SK-N-SH treated with all-trans-retinoic acid at 6 μM for 48 hours (cell line): ENCODE measurements at regions not wholly inside any gene's neighbourhood (a gene's known extent, or its start where the extent isn't known, plus 50 kb on each side); places are given as distances from the start of the nearest gene placed in this dataset.

Experiments used
- ATAC-seq: fragments of 200-7000 bp; cut with Tn5 transposase; 3 replicates; pipeline ENCODE4 v1.9.1; 2020; ENCODE audit warnings: mild to moderate bottlenecking, moderate library complexity
- ARNTL ChIP-seq: fragments of 450-650 bp; formaldehyde crosslinking; IDR thresholded peaks from 2 replicates; pipeline ENCODE4 v1.5.0; 2020; ENCODE audit warnings: low read depth, mild to moderate bottlenecking, moderate library complexity, borderline replicate concordance
- BACH2 ChIP-seq: fragments of 250-450 bp; sonication (Bioruptor Pico); IDR thresholded peaks from 2 replicates; pipeline ENCODE4 v1.9.0; 2021; ENCODE audit warnings: mild to moderate bottlenecking, borderline replicate concordance
- CREB5 ChIP-seq: fragments of 250-450 bp; sonication (Bioruptor Pico); IDR thresholded peaks from 2 replicates; pipeline ENCODE4 v1.5.1; 2020; ENCODE audit warnings: low read depth, mild to moderate bottlenecking, moderate library complexity
- CSDC2 ChIP-seq: fragments of 250-450 bp; sonication (Bioruptor Pico); IDR thresholded peaks from 2 replicates; pipeline ENCODE4 v1.5.0; 2020; ENCODE audit warnings: mild to moderate bottlenecking, moderate library complexity
- ESRRG ChIP-seq: fragments of 250-450 bp; sonication (Bioruptor Pico); IDR thresholded peaks from 2 replicates; pipeline ENCODE4 v1.6.1; 2021; ENCODE audit warnings: mild to moderate bottlenecking
- GLIS3 ChIP-seq: fragments of 250-450 bp; sonication (Bioruptor Pico); IDR thresholded peaks from 2 replicates; pipeline ENCODE4 v1.5.0; 2020; ENCODE audit warnings: mild to moderate bottlenecking, moderate library complexity
- ISL1 ChIP-seq: fragments of 250-450 bp; sonication (Bioruptor Pico); IDR thresholded peaks from 2 replicates; pipeline ENCODE4 v2.1.2; 2022; ENCODE audit warnings: mild to moderate bottlenecking, moderate library complexity
- OSR1 ChIP-seq: fragments of 250-450 bp; sonication (Bioruptor Pico); IDR thresholded peaks from 2 replicates; pipeline ENCODE4 v1.8.0; 2022; ENCODE audit warnings: moderate library complexity, mild to moderate bottlenecking, inconsistent platforms
- PPARA ChIP-seq: fragments of 250-450 bp; sonication (Bioruptor Pico); IDR thresholded peaks from 2 replicates; pipeline ENCODE4 v1.5.0; 2020; ENCODE audit warnings: mild to moderate bottlenecking, borderline replicate concordance
- RARB ChIP-seq: fragments of 250-450 bp; sonication (Bioruptor Pico); IDR thresholded peaks from 2 replicates; pipeline ENCODE4 v1.8.0; 2021; ENCODE audit warnings: mild to moderate bottlenecking, moderate library complexity
- SNAI2 ChIP-seq: fragments of 250-450 bp; sonication (Bioruptor Pico); IDR thresholded peaks from 2 replicates; pipeline ENCODE4 v1.5.0; 2020; ENCODE audit warnings: mild to moderate bottlenecking, moderate library complexity
- TCF4 ChIP-seq: fragments of 250-450 bp; sonication (Bioruptor Pico); IDR thresholded peaks from 2 replicates; pipeline ENCODE4 v1.8.0; 2021; ENCODE audit warnings: mild to moderate bottlenecking, moderate library complexity, borderline replicate concordance
- TOX ChIP-seq: fragments of 250-450 bp; sonication (Bioruptor Pico); IDR thresholded peaks from 2 replicates; pipeline ENCODE4 v1.8.0; 2021; ENCODE audit warnings: mild to moderate bottlenecking, moderate library complexity, borderline replicate concordance
- TSHZ2 ChIP-seq: fragments of 250-450 bp; sonication (Bioruptor Pico); IDR thresholded peaks from 2 replicates; pipeline ENCODE4 v1.5.0; 2020; ENCODE audit warnings: mild to moderate bottlenecking, moderate library complexity
- ZC3H10 ChIP-seq: fragments of 250-450 bp; sonication (Bioruptor Pico); IDR thresholded peaks from 2 replicates; pipeline ENCODE4 v1.5.1; 2021; ENCODE audit warnings: mild to moderate bottlenecking, moderate library complexity
- ZFP3 ChIP-seq: fragments of 250-450 bp; sonication (Bioruptor Pico); IDR thresholded peaks from 2 replicates; pipeline ENCODE4 v1.5.0; 2020; ENCODE audit warnings: mild to moderate bottlenecking, moderate library complexity
- ZFP30 ChIP-seq: fragments of 450-650 bp; formaldehyde crosslinking; IDR thresholded peaks from 2 replicates; pipeline ENCODE4 v1.5.0; 2022; ENCODE audit warnings: mild to moderate bottlenecking, moderate library complexity
- ZNF565 ChIP-seq: fragments of 450-650 bp; formaldehyde crosslinking; conservative IDR thresholded peaks from 2 replicates; pipeline ENCODE4 v1.5.0; 2020; ENCODE audit warnings: low read depth, mild to moderate bottlenecking, moderate library complexity
- ZNF70 ChIP-seq: fragments of 450-650 bp; formaldehyde crosslinking; IDR thresholded peaks from 2 replicates; pipeline ENCODE4 v1.5.0; 2020; ENCODE audit warnings: mild to moderate bottlenecking, moderate library complexity
- ZNF8 ChIP-seq: fragments of 450-650 bp; formaldehyde crosslinking; IDR thresholded peaks from 2 replicates; pipeline ENCODE4 v1.5.0; 2020; ENCODE audit warnings: mild to moderate bottlenecking, moderate library complexity
- TF ChIP-seq, protein P1 (sequence below): fragments of 250-450 bp; sonication (Bioruptor Pico); IDR thresholded peaks from 2 replicates; pipeline ENCODE4 v1.5.1; 2021; ENCODE audit warnings: mild to moderate bottlenecking, moderate library complexity
- TF ChIP-seq, protein P2 (sequence below): fragments of 250-450 bp; sonication (Bioruptor Pico); IDR thresholded peaks from 2 replicates; pipeline ENCODE4 v1.8.0; 2020; ENCODE audit warnings: mild to moderate bottlenecking, moderate library complexity, borderline replicate concordance

DNA sequence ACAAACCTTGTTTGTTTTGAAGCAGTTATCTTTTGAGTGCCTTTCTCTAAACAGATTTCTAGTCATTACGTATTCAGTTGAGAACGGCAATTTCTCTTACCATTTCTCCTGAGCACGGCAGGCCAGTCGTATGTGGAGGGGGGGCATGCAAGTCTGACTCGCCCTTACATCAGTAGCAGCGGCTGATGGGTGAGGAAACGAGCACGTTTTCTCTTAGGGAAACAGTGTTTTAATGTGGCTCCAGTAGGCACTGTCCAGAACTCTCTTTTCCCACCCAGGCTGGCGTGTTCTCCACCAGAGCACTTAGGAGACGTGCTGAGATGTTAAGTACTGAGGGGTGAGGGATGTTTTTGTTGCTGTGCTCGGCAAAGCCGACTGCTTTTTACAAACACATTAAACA lies 240.5 kb downstream of the STIM2 start (continued):
- no peak for TF ChIP-seq TSHZ2
- TF ChIP-seq ZNF70: no peak
- TF ChIP-seq ZFP3 (CRISPR knock-in tag): no peak
- TF ChIP-seq RARB: no peak

DNA sequence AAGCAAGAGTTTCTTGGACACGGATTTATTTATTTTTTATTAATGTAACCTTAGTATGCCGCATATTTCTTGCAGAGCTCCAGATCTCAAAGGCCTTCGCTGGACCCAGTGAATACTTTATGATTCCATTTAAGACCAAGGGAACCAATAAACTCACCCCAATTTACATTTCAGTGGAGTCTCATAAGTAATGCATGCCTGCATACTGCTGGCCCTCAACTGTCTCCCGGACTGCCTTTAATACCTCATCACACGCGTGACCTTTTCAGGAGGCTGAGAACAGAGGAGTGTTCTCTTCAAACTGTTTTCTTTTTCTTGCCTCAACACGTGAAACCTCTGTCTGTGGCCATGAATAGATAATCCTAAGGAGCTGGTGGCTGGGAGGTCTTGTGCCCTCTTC lies 240.9 kb downstream of the STIM2 start:
- ATAC-seq: no peak
- TF ChIP-seq ZNF565 (no peak), ZFP30 (no peak), ISL1 (CRISPR knock-in tag) (no peak), BACH2 (no peak), CREB5 (CRISPR knock-in tag) (no peak), CSDC2 (no peak), TCF4 (CRISPR knock-in tag) (no peak), TOX (CRISPR knock-in tag) (no peak), TSHZ2 (no peak), ZNF8 (CRISPR knock-in tag) (no peak), SNAI2 (CRISPR knock-in tag) (no peak), OSR1 (CRISPR knock-in tag) (no peak), ZNF70 (no peak), GLIS3 (CRISPR knock-in tag) (no peak), ESRRG (no peak), PPARA (no peak), ZC3H10 (no peak)
- TF ChIP-seq, protein P1, sequence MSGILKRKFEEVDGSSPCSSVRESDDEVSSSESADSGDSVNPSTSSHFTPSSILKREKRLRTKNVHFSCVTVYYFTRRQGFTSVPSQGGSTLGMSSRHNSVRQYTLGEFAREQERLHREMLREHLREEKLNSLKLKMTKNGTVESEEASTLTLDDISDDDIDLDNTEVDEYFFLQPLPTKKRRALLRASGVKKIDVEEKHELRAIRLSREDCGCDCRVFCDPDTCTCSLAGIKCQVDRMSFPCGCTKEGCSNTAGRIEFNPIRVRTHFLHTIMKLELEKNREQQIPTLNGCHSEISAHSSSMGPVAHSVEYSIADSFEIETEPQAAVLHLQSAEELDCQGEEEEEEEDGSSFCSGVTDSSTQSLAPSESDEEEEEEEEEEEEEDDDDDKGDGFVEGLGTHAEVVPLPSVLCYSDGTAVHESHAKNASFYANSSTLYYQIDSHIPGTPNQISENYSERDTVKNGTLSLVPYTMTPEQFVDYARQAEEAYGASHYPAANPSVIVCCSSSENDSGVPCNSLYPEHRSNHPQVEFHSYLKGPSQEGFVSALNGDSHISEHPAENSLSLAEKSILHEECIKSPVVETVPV (CRISPR knock-in tag): no peak
- TF ChIP-seq, protein P2, sequence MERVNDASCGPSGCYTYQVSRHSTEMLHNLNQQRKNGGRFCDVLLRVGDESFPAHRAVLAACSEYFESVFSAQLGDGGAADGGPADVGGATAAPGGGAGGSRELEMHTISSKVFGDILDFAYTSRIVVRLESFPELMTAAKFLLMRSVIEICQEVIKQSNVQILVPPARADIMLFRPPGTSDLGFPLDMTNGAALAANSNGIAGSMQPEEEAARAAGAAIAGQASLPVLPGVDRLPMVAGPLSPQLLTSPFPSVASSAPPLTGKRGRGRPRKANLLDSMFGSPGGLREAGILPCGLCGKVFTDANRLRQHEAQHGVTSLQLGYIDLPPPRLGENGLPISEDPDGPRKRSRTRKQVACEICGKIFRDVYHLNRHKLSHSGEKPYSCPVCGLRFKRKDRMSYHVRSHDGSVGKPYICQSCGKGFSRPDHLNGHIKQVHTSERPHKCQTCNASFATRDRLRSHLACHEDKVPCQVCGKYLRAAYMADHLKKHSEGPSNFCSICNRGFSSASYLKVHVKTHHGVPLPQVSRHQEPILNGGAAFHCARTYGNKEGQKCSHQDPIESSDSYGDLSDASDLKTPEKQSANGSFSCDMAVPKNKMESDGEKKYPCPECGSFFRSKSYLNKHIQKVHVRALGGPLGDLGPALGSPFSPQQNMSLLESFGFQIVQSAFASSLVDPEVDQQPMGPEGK (CRISPR knock-in tag): no peak

- ATAC-seq: no peak
- TF ChIP-seq CSDC2 (no peak), SNAI2 (CRISPR knock-in tag) (no peak), GLIS3 (CRISPR knock-in tag) (no peak), ISL1 (CRISPR knock-in tag) (no peak), RARB (no peak), TOX (CRISPR knock-in tag) (no peak), ZNF70 (no peak), ARNTL (CRISPR knock-in tag) (no peak), ZNF565 (no peak), ESRRG (no peak), TSHZ2 (no peak)
- TF ChIP-seq, protein P1 (CRISPR knock-in tag): no peak
- TF ChIP-seq, protein P2 (CRISPR knock-in tag): no peak
Observed at GRCh38 chr4:27111627-27112026, 251.0 kb downstream of the STIM2 start.
